SU-DHL-6 (cell line): ENCODE measurements at regions not wholly inside any gene's neighbourhood (a gene's known extent, or its start where the extent isn't known, plus 50 kb on each side); places are given as distances from the start of the nearest gene placed in this dataset.

Experiments used
- H2AFZ ChIP-seq: fragments of 200-600 bp; sonication (generic); 2 replicates; pipeline ENCODE4 v1.6.1; 2014; ENCODE audit warnings: low read depth, mild to moderate bottlenecking, moderate library complexity, mixed read lengths, antibody characterized with exemption, low read length; ENCODE audit not compliant: severe bottlenecking
- H3F3A ChIP-seq: fragments of 200-600 bp; shearing (Covaris generic); 2 replicates; pipeline ENCODE4 v1.6.0; 2016; ENCODE audit warnings: antibody characterized with exemption, mild to moderate bottlenecking; ENCODE audit not compliant: insufficient read depth
- H3K27ac ChIP-seq: fragments of 200-600 bp; sonication (generic); 2 replicates; pipeline ENCODE4 v1.5.1; 2016; ENCODE audit warnings: low read depth, mild to moderate bottlenecking, low read length, moderate library complexity, mixed read lengths
- H3K27me3 ChIP-seq: fragments of 200-600 bp; sonication (generic), shearing (Covaris generic); 2 replicates; pipeline ENCODE4 v1.6.0; 2014; ENCODE audit warnings: mild to moderate bottlenecking, low read length
- H3K36me3 ChIP-seq: fragments of 200-600 bp; sonication (generic); 2 replicates; pipeline ENCODE4 v1.6.1; 2014; ENCODE audit warnings: mild to moderate bottlenecking, low read length, mixed read lengths
- H3K4me2 ChIP-seq: fragments of 300-600, 200-600 bp; shearing (Covaris generic), sonication (generic); 2 replicates; pipeline ENCODE4 v1.6.0; 2014; ENCODE audit warnings: low read length, low read depth, mild to moderate bottlenecking; ENCODE audit not compliant: poor library complexity, severe bottlenecking
- H3K4me3 ChIP-seq: fragments of 200-600 bp; sonication (generic); 2 replicates; pipeline ENCODE4 v1.5.1; 2014; ENCODE audit warnings: antibody characterized with exemption, low read length, mild to moderate bottlenecking, mixed read lengths; ENCODE audit not compliant: insufficient read depth, poor library complexity, severe bottlenecking
- H3K79me2 ChIP-seq: fragments of 200-600 bp; sonication (generic); 2 replicates; pipeline ENCODE4 v1.6.1; 2014; ENCODE audit warnings: mild to moderate bottlenecking, low read length, moderate library complexity; ENCODE audit not compliant: insufficient read depth
- H3K9ac ChIP-seq: fragments of 200-600 bp; sonication (generic); 2 replicates; pipeline ENCODE4 v1.7.0; 2014; ENCODE audit warnings: mild to moderate bottlenecking, low read length
- H3K9me2 ChIP-seq: fragments of 200-600 bp; sonication (generic); replicated peaks from 2 replicates; pipeline ENCODE4 v1.6.1; 2014; ENCODE audit warnings: low read length; ENCODE audit not compliant: insufficient read depth
- H3K9me3 ChIP-seq: fragments of 200-600 bp; sonication (generic); 2 replicates; pipeline ENCODE4 v1.6.1; 2014; ENCODE audit warnings: low read length, mixed read lengths; ENCODE audit not compliant: insufficient read depth
- H4K20me1 ChIP-seq: fragments of 200-600 bp; sonication (generic); 2 replicates; pipeline ENCODE4 v1.6.1; 2014; ENCODE audit warnings: low read depth, mild to moderate bottlenecking, antibody characterized with exemption, low read length, moderate library complexity, mixed read lengths
- EZH2phosphoT487 ChIP-seq: fragments of 200-600 bp; sonication (generic), shearing (Covaris generic); conservative IDR thresholded peaks from 2 replicates; pipeline ENCODE4 v1.6.1; 2018; ENCODE audit warnings: mild to moderate bottlenecking, antibody characterized with exemption, low read length, moderate library complexity, mixed read lengths
- TF ChIP-seq, protein P1 (sequence below): fragments of 200-600 bp; sonication (generic); IDR thresholded peaks from one replicate; pipeline ENCODE4 v1.5.1; 2017; ENCODE audit warnings: antibody characterized with exemption, mild to moderate bottlenecking, low read length, moderate library complexity; ENCODE audit not compliant: insufficient read depth, poor library complexity, severe bottlenecking

GRCh38 chr7:26429168-26429567 is 137.5 kb downstream of the SNX10 start:
- H2AFZ ChIP-seq: no peak overlapping the region

GRCh38 chr7:26434974-26435373 is 143.3 kb downstream of the SNX10 start:
- no peaks in the 10 kb centered on the region for H3F3A ChIP-seq
- no peaks in the 10 kb centered on the region for H3K9me3 ChIP-seq
- H3K9ac ChIP-seq: no peak overlapping the region
- TF ChIP-seq EZH2phosphoT487: no peak
- TF ChIP-seq, protein P1, sequence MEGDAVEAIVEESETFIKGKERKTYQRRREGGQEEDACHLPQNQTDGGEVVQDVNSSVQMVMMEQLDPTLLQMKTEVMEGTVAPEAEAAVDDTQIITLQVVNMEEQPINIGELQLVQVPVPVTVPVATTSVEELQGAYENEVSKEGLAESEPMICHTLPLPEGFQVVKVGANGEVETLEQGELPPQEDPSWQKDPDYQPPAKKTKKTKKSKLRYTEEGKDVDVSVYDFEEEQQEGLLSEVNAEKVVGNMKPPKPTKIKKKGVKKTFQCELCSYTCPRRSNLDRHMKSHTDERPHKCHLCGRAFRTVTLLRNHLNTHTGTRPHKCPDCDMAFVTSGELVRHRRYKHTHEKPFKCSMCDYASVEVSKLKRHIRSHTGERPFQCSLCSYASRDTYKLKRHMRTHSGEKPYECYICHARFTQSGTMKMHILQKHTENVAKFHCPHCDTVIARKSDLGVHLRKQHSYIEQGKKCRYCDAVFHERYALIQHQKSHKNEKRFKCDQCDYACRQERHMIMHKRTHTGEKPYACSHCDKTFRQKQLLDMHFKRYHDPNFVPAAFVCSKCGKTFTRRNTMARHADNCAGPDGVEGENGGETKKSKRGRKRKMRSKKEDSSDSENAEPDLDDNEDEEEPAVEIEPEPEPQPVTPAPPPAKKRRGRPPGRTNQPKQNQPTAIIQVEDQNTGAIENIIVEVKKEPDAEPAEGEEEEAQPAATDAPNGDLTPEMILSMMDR: no peak
- no peaks in the 10 kb centered on the region for H3K9me2 ChIP-seq
- no peaks in the 10 kb centered on the region for H3K27me3 ChIP-seq
- no peaks in the 10 kb centered on the region for H4K20me1 ChIP-seq
- H2AFZ ChIP-seq: no peak overlapping the region
- H3K27ac ChIP-seq: no peak overlapping the region
- H3K4me2 ChIP-seq: no peak overlapping the region
- H3K36me3 ChIP-seq: no peaks in the 10 kb centered on the region
- H3K4me3 ChIP-seq: no peak overlapping the region
- H3K79me2 ChIP-seq: no peaks in the 10 kb centered on the region

More at GRCh38 chr7:26429168-26429567, 137.5 kb downstream of the SNX10 start:
- Histone ChIP-seq H3K79me2 (no peaks in the 10 kb centered on the region), H3K9me2 (no peaks in the 10 kb centered on the region), H3K27ac (no peak overlapping the region), H3K36me3 (no peaks in the 10 kb centered on the region), H3K27me3 (no peaks in the 10 kb centered on the region), H3K4me2 (no peak overlapping the region), H3F3A (no peaks in the 10 kb centered on the region), H3K9me3 (no peaks in the 10 kb centered on the region), H3K4me3 (no peak overlapping the region), H3K9ac (no peak overlapping the region), H4K20me1 (no peaks in the 10 kb centered on the region)
- TF ChIP-seq EZH2phosphoT487: no peak
- TF ChIP-seq, protein P1: no peak

DNA sequence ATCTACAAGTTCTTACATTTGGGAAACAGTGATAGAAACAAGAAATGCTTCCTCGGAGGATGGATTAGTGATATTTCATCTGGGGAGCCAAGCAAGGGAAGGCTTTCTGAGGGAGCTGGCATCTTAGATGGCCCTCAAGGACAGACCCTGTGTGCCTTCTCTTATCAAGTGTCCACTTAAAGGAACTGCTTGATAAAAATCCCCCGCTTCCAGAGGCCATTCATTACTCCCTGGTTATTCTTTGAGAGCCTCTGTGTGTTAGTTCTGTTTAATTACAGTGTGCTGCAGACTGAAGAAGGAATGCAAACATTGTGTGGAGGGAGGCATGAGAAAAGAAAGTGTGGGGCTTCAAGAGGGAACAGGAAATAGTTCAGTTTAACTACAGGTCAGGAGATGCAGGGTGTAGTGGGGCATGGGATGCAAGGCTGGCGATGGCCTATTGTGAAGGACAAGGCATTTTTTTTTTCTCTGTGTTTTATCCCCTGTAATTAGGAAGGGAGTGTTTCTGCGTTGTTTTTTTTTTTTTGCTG is 145.4 kb downstream of the SNX10 start:
- H3K9me2 ChIP-seq: no peaks in the 10 kb centered on the region
- no peaks in the 10 kb centered on the region for H3K9me3 ChIP-seq
- no peaks in the 10 kb centered on the region for H3F3A ChIP-seq
- H3K36me3 ChIP-seq: no peaks in the 10 kb centered on the region
- H3K27ac ChIP-seq: no peak overlapping the region
- H3K9ac ChIP-seq: no peak overlapping the region
- no peak overlapping the region for H3K4me2 ChIP-seq
- no peaks in the 10 kb centered on the region for H3K27me3 ChIP-seq
- H4K20me1 ChIP-seq: no peaks in the 10 kb centered on the region
- no peaks in the 10 kb centered on the region for H3K79me2 ChIP-seq
- TF ChIP-seq, protein P1: no peak
- no peak for TF ChIP-seq EZH2phosphoT487
- no peak overlapping the region for H2AFZ ChIP-seq
- H3K4me3 ChIP-seq: no peak overlapping the region
